Limb (tissue), 2 donors: ENCODE measurements at regions not wholly inside any gene's neighbourhood (a gene's known extent, or its start where the extent isn't known, plus 50 kb on each side); places are given as distances from the start of the nearest gene placed in this dataset.
"Not testable (repeated sequence)": the region's sequence is repeated elsewhere in the genome, so short reads cannot be mapped to it uniquely, and the experiment has no call there.

Experiments used
- DNase-seq, 2 donors: peaks; one replicate each; pipeline ENCODE4 v3.0.0-alpha.2; 2016; ENCODE audit errors: extremely low spot score in 2 of 2

DNA sequence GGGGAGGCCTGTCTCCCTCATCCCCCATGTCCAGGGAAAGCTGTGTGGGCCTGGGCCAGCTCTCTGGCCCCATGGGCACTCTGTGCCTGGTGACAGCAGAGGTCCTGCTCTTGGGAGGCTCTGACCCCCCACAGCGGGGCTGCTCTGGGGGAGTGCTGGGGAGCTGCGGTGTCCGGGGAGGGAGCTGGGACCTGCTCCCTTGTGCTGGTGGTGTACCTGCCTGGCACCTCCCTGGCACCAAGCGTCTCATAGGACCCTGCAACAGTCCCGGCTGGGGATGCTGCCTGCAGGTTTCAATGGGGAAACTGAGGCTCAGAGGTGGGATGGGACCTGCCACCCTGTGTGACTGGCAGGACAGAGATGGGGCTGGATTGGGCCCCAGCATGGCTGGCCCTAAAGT, 111.3 kb downstream of the KIF26A start:
- DNase-seq: no peak

GRCh38 chr14:104250175-104250574, 111.8 kb downstream of the KIF26A start:
- no peak for DNase-seq

DNA sequence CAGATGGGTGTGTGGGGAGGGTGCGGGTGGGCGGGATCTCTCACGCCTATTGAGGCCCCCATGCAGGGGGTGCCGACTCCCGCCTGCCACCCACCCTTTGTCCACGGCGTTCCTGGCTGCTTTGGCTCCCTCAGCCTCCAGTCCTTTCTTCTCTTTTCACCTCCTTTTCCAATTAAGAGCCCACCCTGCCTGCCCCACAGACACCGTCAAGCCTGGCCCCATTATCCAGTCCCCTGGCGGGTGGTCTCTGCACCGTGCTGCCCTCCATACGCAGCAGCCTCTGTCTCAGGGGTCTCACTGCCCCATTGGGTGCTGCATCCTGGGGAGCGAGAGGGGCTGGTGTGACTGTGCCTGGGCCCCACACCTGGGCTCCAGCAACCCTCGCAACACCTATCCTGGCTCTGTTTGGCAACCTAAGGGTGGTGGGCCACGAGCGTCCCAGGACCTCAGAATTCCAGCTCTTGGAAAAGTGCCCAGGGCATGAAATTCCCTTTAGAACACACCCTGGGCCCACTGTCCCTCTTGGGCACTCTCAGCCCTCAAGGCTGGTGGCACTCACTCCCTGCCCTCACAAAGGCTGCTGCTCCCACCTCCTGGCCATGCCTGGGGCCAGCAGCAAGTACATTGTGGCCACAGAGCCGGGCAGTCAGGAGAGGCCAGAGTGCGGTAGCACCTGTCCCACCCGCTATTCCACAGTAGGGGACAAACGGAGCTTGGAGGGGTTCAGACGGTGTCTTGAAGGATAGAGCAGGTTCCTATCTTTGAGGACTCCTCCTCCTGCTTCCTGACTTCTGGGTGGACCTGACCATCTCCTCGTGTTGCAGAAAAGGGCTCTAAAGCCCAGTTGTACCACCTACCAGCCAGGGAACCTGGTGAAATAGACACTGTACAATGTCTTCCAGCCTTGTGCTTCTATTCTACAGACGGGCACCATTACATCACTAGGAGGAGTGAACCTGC, 114.1 kb downstream of the KIF26A start:
- DNase-seq: no peak

DNA sequence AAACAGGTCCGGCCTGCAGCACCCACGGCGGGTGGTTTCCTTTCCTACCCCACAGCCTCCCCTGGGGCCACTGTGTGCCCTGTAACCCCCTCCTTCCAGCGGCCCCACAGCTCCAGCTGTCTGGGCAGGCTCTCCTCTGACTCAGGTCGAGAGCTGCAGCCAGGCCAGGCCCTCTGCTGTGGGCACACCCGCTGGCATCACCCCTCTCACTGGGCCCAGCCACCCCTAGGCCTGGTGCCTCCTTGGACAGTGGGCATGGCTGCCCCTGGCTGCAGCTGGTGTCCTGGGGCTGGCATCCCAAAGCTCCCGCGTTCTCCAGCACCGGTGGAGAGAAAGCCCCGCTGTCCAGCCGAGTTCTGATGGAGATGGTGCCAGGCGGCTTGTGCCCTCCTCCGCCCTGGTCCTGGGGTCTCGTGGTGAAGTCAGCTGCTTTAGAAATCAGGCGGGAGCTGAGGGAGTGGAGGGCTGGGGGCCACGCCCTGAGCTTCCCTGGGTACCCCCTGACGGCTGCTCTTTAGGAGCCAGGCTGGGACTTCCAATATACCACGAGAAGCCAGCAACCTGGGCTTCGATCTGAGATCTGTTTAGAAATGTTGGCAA, 114.9 kb downstream of the KIF26A start:
- DNase-seq: no peak

DNA sequence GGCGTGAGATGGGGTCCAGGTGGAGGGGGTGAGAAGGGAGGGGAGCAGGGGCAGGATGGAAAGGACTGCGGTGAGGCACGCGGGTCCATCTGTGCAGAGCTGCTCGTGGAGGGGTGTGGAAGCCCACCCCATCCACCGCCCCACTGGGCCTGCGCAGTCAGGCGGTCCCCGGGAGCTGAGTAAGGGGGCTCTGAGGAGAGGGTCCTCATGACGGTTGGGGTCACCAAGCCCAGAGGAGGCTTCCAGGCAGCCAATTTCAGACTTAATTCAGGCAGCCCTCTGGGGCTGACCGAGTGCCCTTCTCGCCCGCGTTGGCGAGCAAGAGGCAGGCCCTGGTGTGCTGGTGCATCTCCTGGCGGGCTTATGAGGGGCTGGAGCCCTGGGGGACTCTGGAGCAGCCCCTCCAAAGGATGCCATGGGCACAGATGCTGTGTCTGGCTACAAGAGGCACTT, 115.5 kb downstream of the KIF26A start:
- no peak for DNase-seq

- DNase-seq: no peak
Observed at GRCh38 chr14:104254735-104255400, 116.5 kb downstream of the KIF26A start.

DNA sequence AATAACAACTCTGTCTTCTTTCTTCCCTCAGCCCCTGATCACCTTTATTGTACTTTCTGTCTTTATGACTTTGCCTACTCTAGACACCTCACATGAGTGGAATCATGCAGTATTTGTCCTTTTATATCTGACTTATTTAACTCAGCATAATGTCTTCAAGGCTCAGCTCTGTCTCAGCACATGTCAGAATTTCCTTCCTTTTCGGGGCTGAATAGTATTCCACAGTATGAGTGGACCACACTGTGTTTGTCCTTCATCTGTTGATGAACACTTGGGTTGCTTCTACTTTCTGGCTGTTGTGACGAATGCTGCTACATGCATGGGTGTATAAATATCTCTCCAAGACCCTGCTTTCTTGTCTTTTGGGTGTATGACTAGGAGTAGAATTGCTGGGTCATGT, 117.6 kb downstream of the KIF26A start:
- DNase-seq: no peak

GRCh38 chr14:104262515-104263514, 124.4 kb downstream of the KIF26A start:
- peak in 1 of 2 donors; percentile 29 for DNase-seq

GRCh38 chr14:104263675-104264358, 125.4 kb downstream of the KIF26A start:
- peak in 1 of 2 donors; percentile 24 for DNase-seq

GRCh38 chr14:104264495-104265265, 126.3 kb downstream of the KIF26A start:
- DNase-seq: no peak

DNA sequence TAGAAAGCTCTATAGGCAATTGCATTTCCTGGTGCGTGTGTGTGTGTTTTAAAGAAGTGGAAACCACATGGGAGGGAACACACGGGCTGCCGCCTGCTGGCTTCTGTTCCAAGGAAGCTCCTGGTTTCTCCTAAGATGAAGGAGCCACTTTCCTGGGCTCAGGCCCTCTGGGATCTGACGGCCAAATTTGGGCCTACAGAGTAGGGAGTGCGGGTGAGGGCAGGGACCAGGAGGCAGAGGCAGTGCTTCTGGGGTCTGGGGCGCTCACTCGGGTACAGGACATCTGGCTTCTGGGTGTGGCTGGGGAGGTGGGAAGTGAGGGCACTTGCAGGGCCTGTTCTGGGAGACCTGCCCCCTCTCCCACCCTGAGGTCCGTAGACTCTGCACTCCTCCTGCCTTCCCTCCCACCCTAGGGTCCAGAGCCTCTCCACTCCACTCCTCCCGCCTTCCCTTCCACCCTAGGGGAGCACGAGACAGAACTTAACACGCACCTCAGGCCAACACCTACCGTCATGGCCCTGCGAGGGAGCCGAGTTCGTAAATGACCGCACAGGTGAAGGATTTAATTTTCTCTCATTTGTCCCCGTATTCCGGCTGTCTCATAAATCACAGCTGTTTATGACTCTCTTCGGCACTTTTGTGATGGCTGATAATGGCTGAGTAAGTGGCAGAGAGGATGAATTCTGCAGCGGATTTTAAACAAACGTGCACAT, 127.7 kb downstream of the KIF26A start:
- DNase-seq: peak in 1 of 2 donors; percentile 20

- DNase-seq: peak in 1 of 2 donors; percentile 23
Observed at GRCh38 chr14:104266631-104267575, 128.5 kb downstream of the KIF26A start.

- peak in 1 of 2 donors; percentile 34 for DNase-seq
Observed at GRCh38 chr14:104267895-104268294, 129.5 kb downstream of the KIF26A start.

DNA sequence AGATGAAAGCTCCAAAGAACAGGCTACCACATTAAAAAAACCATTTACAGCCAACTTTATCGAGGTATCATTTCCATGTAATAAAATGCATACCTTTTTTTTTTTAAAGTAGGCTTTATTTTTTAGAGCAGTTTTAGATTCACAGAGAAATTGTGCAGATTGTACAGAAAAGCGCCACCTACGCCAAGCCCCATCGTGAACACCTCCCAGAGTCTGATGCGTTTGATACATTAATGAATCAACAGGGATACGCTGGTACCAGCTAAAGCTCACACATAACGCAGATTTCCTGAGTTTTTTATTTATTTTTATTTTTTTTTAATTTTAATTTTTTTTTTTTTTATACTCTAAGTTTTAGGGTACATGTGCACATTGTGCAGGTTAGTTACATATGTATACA, 129.9 kb downstream of the KIF26A start:
- no peak for DNase-seq

- no peak for DNase-seq
Observed at GRCh38 chr14:104268725-104269436, 130.5 kb downstream of the KIF26A start.

- DNase-seq: not testable (repeated sequence)
Observed at GRCh38 chr14:104269511-104270241, 131.3 kb downstream of the KIF26A start.
